ENCODE measurements at regions not wholly inside any gene's neighbourhood (a gene's known extent, or its start where the extent isn't known, plus 50 kb on each side); places are given as distances from the start of the nearest gene placed in this dataset.

DNA sequence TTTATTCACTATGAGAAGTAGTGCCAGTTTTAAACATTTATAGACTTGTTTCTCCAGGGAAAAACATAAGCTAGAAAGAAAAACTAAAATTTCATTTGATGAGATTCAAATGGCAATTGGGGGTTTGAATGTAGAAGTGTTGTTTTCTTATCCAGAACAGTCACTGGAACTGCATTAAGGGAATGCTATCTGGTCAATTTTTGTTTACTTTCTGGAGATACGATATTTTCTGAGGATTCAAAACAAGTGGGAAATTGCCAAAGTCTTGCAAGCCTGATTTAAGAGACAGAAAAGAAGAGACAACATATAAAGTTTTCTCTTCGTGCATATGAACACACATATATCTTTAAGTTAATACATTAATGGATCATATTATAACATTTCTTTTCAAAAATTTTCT is 118.4 kb downstream of the NXNL2 start:
- TF ChIP-seq, protein P1, sequence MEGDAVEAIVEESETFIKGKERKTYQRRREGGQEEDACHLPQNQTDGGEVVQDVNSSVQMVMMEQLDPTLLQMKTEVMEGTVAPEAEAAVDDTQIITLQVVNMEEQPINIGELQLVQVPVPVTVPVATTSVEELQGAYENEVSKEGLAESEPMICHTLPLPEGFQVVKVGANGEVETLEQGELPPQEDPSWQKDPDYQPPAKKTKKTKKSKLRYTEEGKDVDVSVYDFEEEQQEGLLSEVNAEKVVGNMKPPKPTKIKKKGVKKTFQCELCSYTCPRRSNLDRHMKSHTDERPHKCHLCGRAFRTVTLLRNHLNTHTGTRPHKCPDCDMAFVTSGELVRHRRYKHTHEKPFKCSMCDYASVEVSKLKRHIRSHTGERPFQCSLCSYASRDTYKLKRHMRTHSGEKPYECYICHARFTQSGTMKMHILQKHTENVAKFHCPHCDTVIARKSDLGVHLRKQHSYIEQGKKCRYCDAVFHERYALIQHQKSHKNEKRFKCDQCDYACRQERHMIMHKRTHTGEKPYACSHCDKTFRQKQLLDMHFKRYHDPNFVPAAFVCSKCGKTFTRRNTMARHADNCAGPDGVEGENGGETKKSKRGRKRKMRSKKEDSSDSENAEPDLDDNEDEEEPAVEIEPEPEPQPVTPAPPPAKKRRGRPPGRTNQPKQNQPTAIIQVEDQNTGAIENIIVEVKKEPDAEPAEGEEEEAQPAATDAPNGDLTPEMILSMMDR (IDR thresholded peaks at IDR 0.05 in 2 of 3, conservative IDR thresholded peaks at IDR 0.05 in 1 of 3; ENCODE audit: control insufficient read depth in 2 of 3, extremely low read depth in 1 of 3, insufficient read depth in 1 of 3, low read depth in 3 of 3, low read length in 3 of 3), result no peak
- TF ChIP-seq FOS (IDR thresholded peaks at IDR 0.05; ENCODE audit: borderline replicate concordance, extremely low read depth, insufficient read length) (no peak), RBBP5 (conservative IDR thresholded peaks at IDR 0.05) (no peak)
